ENCODE measurements at regions not wholly inside any gene's neighbourhood (a gene's known extent, or its start where the extent isn't known, plus 50 kb on each side); places are given as distances from the start of the nearest gene placed in this dataset.
"Not testable (repeated sequence)": the region's sequence is repeated elsewhere in the genome, so short reads cannot be mapped to it uniquely, and the experiment has no call there.

- TF ChIP-seq CREB5 (CRISPR knock-in tag; IDR thresholded peaks at IDR 0.05; ENCODE audit: low read depth) (no peak), SNAI2 (CRISPR knock-in tag; IDR thresholded peaks at IDR 0.05) (no peak), OSR1 (CRISPR knock-in tag; IDR thresholded peaks at IDR 0.05) (no peak), ZNF565 (CRISPR knock-in tag; conservative IDR thresholded peaks at IDR 0.05; ENCODE audit: low read depth) (no peak), BACH2 (CRISPR knock-in tag; IDR thresholded peaks at IDR 0.05; ENCODE audit: borderline replicate concordance) (no peak), TSHZ2 (CRISPR knock-in tag; IDR thresholded peaks at IDR 0.05) (no peak), ZC3H10 (CRISPR knock-in tag; IDR thresholded peaks at IDR 0.05) (no peak)
- peak; percentile 27; the same call in 1 of the 3 replicates for ATAC-seq
Observed at GRCh38 chr1:194062526-194062925, 876.1 kb upstream of the B3GALT2 start.

- no peak; the same call in 2 of the 3 replicates for ATAC-seq
- TF ChIP-seq POU6F1 (CRISPR knock-in tag; IDR thresholded peaks at IDR 0.05; ENCODE audit: borderline replicate concordance, low read depth) (no peak), PPARA (CRISPR knock-in tag; IDR thresholded peaks at IDR 0.05; ENCODE audit: borderline replicate concordance) (no peak), ISL1 (CRISPR knock-in tag; IDR thresholded peaks at IDR 0.05) (no peak), CSDC2 (CRISPR knock-in tag; IDR thresholded peaks at IDR 0.05) (no peak), TCF4 (CRISPR knock-in tag; IDR thresholded peaks at IDR 0.05; ENCODE audit: borderline replicate concordance) (no peak), ZNF565 (CRISPR knock-in tag; conservative IDR thresholded peaks at IDR 0.05; ENCODE audit: low read depth) (no peak), SNAI2 (CRISPR knock-in tag; IDR thresholded peaks at IDR 0.05) (no peak), GLIS3 (CRISPR knock-in tag; IDR thresholded peaks at IDR 0.05) (no peak), ZFP3 (CRISPR knock-in tag; IDR thresholded peaks at IDR 0.05) (no peak), ZNF8 (CRISPR knock-in tag; IDR thresholded peaks at IDR 0.05) (no peak), TOX (CRISPR knock-in tag; IDR thresholded peaks at IDR 0.05; ENCODE audit: borderline replicate concordance) (no peak), ZC3H10 (CRISPR knock-in tag; IDR thresholded peaks at IDR 0.05) (no peak), TSHZ2 (CRISPR knock-in tag; IDR thresholded peaks at IDR 0.05) (no peak), ZNF70 (CRISPR knock-in tag; IDR thresholded peaks at IDR 0.05) (no peak), CSRNP3 (CRISPR knock-in tag; IDR thresholded peaks at IDR 0.05) (no peak), BACH2 (CRISPR knock-in tag; IDR thresholded peaks at IDR 0.05; ENCODE audit: borderline replicate concordance) (no peak), ARNTL (CRISPR knock-in tag; IDR thresholded peaks at IDR 0.05; ENCODE audit: borderline replicate concordance, low read depth) (no peak), CREB5 (CRISPR knock-in tag; IDR thresholded peaks at IDR 0.05; ENCODE audit: low read depth) (no peak), RARB (CRISPR knock-in tag; IDR thresholded peaks at IDR 0.05) (no peak)
Observed at GRCh38 chr1:194060481-194060880, 874.1 kb upstream of the B3GALT2 start.

- not testable (repeated sequence) for ATAC-seq
Observed at GRCh38 chr1:194058268-194058667, 871.9 kb upstream of the B3GALT2 start.
